OCI-LY7 (cell line): ENCODE measurements at regions not wholly inside any gene's neighbourhood (a gene's known extent, or its start where the extent isn't known, plus 50 kb on each side); places are given as distances from the start of the nearest gene placed in this dataset.

Source experiments
- EZH2phosphoT487 ChIP-seq: fragments of 200-600 bp; sonication (generic); IDR thresholded peaks from 2 replicates; pipeline ENCODE4 v1.6.1; 2018; ENCODE audit warnings: low read depth, borderline replicate concordance, mild to moderate bottlenecking, mixed run types, antibody characterized with exemption, low read length, moderate library complexity, mixed read lengths
- TF ChIP-seq, protein P1 (sequence below): fragments of 200-600 bp; sonication (generic); conservative IDR thresholded peaks from 2 replicates; pipeline ENCODE4 v1.5.1; 2014; ENCODE audit warnings: mild to moderate bottlenecking, antibody characterized with exemption, low read length, moderate library complexity, mixed read lengths

DNA sequence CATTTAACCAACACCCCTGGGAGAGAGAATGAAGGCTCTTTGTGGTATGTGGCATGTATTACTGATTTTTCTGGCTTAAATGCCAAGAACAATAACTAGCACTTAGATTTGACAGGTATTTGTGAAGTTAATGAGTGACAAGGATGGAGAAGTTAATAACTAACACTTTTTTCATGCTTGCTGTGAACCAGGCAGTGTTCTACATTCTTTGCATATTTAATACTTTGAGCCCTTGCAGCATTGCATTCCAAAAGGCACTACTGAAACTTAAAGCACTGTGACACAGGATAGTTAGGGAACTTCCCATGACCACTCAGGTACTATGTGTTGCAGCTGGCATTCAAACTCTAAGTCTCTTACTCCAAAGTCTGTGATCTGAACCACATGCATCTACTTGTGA is 650.6 kb downstream of the ZPLD1 start:
- TF ChIP-seq, protein P1, sequence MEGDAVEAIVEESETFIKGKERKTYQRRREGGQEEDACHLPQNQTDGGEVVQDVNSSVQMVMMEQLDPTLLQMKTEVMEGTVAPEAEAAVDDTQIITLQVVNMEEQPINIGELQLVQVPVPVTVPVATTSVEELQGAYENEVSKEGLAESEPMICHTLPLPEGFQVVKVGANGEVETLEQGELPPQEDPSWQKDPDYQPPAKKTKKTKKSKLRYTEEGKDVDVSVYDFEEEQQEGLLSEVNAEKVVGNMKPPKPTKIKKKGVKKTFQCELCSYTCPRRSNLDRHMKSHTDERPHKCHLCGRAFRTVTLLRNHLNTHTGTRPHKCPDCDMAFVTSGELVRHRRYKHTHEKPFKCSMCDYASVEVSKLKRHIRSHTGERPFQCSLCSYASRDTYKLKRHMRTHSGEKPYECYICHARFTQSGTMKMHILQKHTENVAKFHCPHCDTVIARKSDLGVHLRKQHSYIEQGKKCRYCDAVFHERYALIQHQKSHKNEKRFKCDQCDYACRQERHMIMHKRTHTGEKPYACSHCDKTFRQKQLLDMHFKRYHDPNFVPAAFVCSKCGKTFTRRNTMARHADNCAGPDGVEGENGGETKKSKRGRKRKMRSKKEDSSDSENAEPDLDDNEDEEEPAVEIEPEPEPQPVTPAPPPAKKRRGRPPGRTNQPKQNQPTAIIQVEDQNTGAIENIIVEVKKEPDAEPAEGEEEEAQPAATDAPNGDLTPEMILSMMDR: no peak
- TF ChIP-seq EZH2phosphoT487: no peak
